WTC11 (cell line): ENCODE measurements at regions not wholly inside any gene's neighbourhood (a gene's known extent, or its start where the extent isn't known, plus 50 kb on each side); places are given as distances from the start of the nearest gene placed in this dataset.

Experiments
- ATAC-seq: fragments of 200-7000 bp; cut with Tn5 transposase; 2 replicates; pipeline ENCODE4 v1.10.0; 2021; ENCODE audit warnings: mild to moderate bottlenecking, moderate library complexity
- CTCF ChIA-PET: fragments of 300-600 bp; sonication (Branson Sonifier 250); formaldehyde crosslinking; loops from one replicate; lab custom pipeline; 2021; ENCODE audit warnings: antibody characterized with exemption; lab: Charles Lee
- POLR2A ChIA-PET: fragments of 350-600 bp; sonication (Branson Sonifier 250); formaldehyde crosslinking; loops from one replicate; lab custom pipeline; 2021; ENCODE audit warnings: antibody characterized with exemption; lab: Charles Lee
- DNase-seq: peaks from one replicate; pipeline ENCODE4 v3.0.0; 2021; ENCODE audit warnings: low spot score
- H3K27ac Mint-ChIP-seq: 2 replicates; pipeline ENCODE4 v1.8.0; 2021; ENCODE audit warnings: mixed read lengths
- H3K27me3 Mint-ChIP-seq: 2 replicates; pipeline ENCODE4 v1.8.0; 2021; ENCODE audit warnings: low read depth, mild to moderate bottlenecking, moderate library complexity, mixed read lengths
- H3K36me3 Mint-ChIP-seq: 2 replicates; pipeline ENCODE4 v1.8.0; 2021; ENCODE audit warnings: mixed read lengths
- H3K4me1 Mint-ChIP-seq: 2 replicates; pipeline ENCODE4 v1.8.0; 2022; ENCODE audit warnings: mixed read lengths
- H3K4me3 Mint-ChIP-seq: 2 replicates; pipeline ENCODE4 v1.8.0; 2021; ENCODE audit warnings: mild to moderate bottlenecking, moderate library complexity, mixed read lengths
- H3K9me3 Mint-ChIP-seq: 2 replicates; pipeline ENCODE4 v1.8.0; 2021; ENCODE audit warnings: mixed read lengths
- ATF6 ChIP-seq: sonication (generic); formaldehyde crosslinking; IDR thresholded peaks from 2 replicates; pipeline ENCODE4 v1.8.1; 2023; ENCODE audit warnings: mild to moderate bottlenecking, missing genetic modification reagents
- FOXP4 ChIP-seq: sonication (generic); formaldehyde crosslinking; IDR thresholded peaks from 2 replicates; pipeline ENCODE4 v1.8.0; 2022; ENCODE audit warnings: mild to moderate bottlenecking, missing genetic modification reagents
- GTF2I ChIP-seq: fragments of 250-450 bp; sonication (Bioruptor Pico); conservative IDR thresholded peaks from 2 replicates; pipeline ENCODE4 v1.4.0; 2021; ENCODE audit warnings: mild to moderate bottlenecking
- IRF1 ChIP-seq: sonication (generic); formaldehyde crosslinking; IDR thresholded peaks from 2 replicates; pipeline ENCODE4 v1.8.0; 2023; ENCODE audit warnings: missing genetic modification reagents
- MYBL2 ChIP-seq: sonication (generic); formaldehyde crosslinking; IDR thresholded peaks from 2 replicates; pipeline ENCODE4 v1.8.1; 2023; ENCODE audit warnings: mild to moderate bottlenecking, moderate library complexity, missing genetic modification reagents
- NFYB ChIP-seq: sonication (generic); formaldehyde crosslinking; conservative IDR thresholded peaks from 2 replicates; pipeline ENCODE4 v1.8.0; 2022; ENCODE audit warnings: low read depth, missing genetic modification reagents
- SMAD4 ChIP-seq: sonication (generic); formaldehyde crosslinking; IDR thresholded peaks from 2 replicates; pipeline ENCODE4 v1.8.0; 2022; ENCODE audit warnings: mild to moderate bottlenecking, missing genetic modification reagents
- TEAD1 ChIP-seq: sonication (generic); formaldehyde crosslinking; IDR thresholded peaks from 2 replicates; pipeline ENCODE4 v1.8.0; 2022; ENCODE audit warnings: mild to moderate bottlenecking, missing genetic modification reagents
- ZBTB21 ChIP-seq: sonication (generic); formaldehyde crosslinking; IDR thresholded peaks from 2 replicates; pipeline ENCODE4 v1.8.1; 2023; ENCODE audit warnings: mild to moderate bottlenecking, missing genetic modification reagents, borderline replicate concordance
- ZNF138 ChIP-seq: sonication (generic); formaldehyde crosslinking; conservative IDR thresholded peaks from 2 replicates; pipeline ENCODE4 v1.8.1; 2022; ENCODE audit warnings: mild to moderate bottlenecking, moderate library complexity, missing genetic modification reagents
- ZNF219 ChIP-seq: sonication (generic); formaldehyde crosslinking; IDR thresholded peaks from 2 replicates; pipeline ENCODE4 v1.8.0; 2023; ENCODE audit warnings: missing genetic modification reagents, mild to moderate bottlenecking, borderline replicate concordance
- ZNF232 ChIP-seq: sonication (generic); formaldehyde crosslinking; IDR thresholded peaks from 2 replicates; pipeline ENCODE4 v1.8.0; 2022; ENCODE audit warnings: mild to moderate bottlenecking, missing genetic modification reagents
- TF ChIP-seq, protein P1 (sequence below): fragments of 200-600 bp; IDR thresholded peaks from 2 replicates; pipeline ENCODE4 v1.8.0; 2022; ENCODE audit warnings: antibody characterized with exemption
- TF ChIP-seq, protein P2 (sequence below): sonication (generic); formaldehyde crosslinking; IDR thresholded peaks from 2 replicates; pipeline ENCODE4 v1.8.1; 2022; ENCODE audit warnings: mild to moderate bottlenecking, moderate library complexity, missing genetic modification reagents

DNA sequence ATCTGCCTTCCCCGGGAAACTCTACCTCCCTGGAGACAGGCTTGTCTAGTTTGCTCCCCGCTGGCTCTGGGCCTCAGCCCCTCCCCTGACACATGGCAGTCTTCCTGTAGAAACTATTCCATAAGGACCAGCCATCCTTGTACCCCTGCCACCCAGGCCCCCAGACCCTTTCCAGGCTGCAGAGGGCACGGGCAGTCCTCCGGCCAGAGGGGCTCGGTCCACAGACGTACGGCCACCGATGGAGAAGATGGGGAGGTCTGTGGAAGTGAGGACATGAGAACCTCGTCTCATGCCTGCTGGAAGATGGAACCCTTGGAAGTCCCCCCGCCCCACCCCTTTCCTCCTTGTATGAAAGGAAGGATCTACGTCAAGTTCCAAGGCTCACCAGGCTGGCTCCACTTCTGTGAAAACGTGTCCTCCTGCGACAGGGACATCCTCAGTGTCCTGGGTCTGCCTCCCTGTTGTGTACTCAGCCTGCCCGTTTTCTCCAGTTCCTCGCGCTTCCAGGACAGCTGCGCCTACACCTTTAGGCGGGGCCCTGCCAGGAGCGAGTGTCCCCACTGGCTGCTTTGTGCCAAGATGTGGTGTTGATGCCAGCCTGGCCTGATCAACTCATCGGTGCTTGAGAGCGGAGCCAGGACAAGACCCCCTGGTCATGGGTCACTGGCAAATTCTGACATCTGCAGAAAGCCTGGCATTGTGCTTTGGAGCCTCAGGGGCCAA, 414.9 kb downstream of the GLRX3 start:
- POLR2A ChIA-PET, result no interaction called here
- H3K4me3 Mint-ChIP-seq, result no peak overlapping the region
- H3K9me3 Mint-ChIP-seq, result peaks cover 84% of the 10 kb centered on the region
- H3K27ac Mint-ChIP-seq, result no peak overlapping the region
- ATAC-seq, result no peak
- no peak for DNase-seq
- peaks cover 77% of the 10 kb centered on the region for H3K36me3 Mint-ChIP-seq
- peaks cover 16% of the 10 kb centered on the region for H3K27me3 Mint-ChIP-seq
- CTCF ChIA-PET, result no interaction called here
- no peak for TF ChIP-seq IRF1 (CRISPR knock-in tag)
- no peak for TF ChIP-seq FOXP4 (CRISPR knock-in tag)
- no peak for TF ChIP-seq NFYB (CRISPR knock-in tag)
- TF ChIP-seq MYBL2 (CRISPR knock-in tag), result no peak
- TF ChIP-seq, protein P1, sequence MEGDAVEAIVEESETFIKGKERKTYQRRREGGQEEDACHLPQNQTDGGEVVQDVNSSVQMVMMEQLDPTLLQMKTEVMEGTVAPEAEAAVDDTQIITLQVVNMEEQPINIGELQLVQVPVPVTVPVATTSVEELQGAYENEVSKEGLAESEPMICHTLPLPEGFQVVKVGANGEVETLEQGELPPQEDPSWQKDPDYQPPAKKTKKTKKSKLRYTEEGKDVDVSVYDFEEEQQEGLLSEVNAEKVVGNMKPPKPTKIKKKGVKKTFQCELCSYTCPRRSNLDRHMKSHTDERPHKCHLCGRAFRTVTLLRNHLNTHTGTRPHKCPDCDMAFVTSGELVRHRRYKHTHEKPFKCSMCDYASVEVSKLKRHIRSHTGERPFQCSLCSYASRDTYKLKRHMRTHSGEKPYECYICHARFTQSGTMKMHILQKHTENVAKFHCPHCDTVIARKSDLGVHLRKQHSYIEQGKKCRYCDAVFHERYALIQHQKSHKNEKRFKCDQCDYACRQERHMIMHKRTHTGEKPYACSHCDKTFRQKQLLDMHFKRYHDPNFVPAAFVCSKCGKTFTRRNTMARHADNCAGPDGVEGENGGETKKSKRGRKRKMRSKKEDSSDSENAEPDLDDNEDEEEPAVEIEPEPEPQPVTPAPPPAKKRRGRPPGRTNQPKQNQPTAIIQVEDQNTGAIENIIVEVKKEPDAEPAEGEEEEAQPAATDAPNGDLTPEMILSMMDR, result no peak
- TF ChIP-seq GTF2I (CRISPR knock-in tag), result no peak
- TF ChIP-seq SMAD4, result no peak
- no peak for TF ChIP-seq TEAD1 (CRISPR knock-in tag)
- TF ChIP-seq, all 79 proteins: peak for 0
- H3K4me1 Mint-ChIP-seq, result no peaks in the 10 kb centered on the region

- CTCF ChIA-PET, result no interaction called here
- DNase-seq (no peak), ATAC-seq (no peak)
- POLR2A ChIA-PET, result no interaction called here
- peaks cover 81% of the 10 kb centered on the region for H3K36me3 Mint-ChIP-seq
- peaks cover 20% of the 10 kb centered on the region for H3K27me3 Mint-ChIP-seq
- no peaks in the 10 kb centered on the region for H3K4me1 Mint-ChIP-seq
- no peak overlapping the region for H3K4me3 Mint-ChIP-seq
- TF ChIP-seq ZNF219, result no peak
- TF ChIP-seq, protein P1, result no peak
- TF ChIP-seq, protein P2, sequence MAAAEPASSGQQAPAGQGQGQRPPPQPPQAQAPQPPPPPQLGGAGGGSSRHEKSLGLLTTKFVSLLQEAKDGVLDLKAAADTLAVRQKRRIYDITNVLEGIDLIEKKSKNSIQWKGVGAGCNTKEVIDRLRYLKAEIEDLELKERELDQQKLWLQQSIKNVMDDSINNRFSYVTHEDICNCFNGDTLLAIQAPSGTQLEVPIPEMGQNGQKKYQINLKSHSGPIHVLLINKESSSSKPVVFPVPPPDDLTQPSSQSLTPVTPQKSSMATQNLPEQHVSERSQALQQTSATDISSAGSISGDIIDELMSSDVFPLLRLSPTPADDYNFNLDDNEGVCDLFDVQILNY (CRISPR knock-in tag), result no peak
- no peak for TF ChIP-seq ATF6
- TF ChIP-seq ZBTB21 (CRISPR knock-in tag), result no peak
- no peak for TF ChIP-seq ZNF232 (CRISPR knock-in tag)
- TF ChIP-seq ZNF138 (CRISPR knock-in tag), result no peak
- peaks cover 84% of the 10 kb centered on the region for H3K9me3 Mint-ChIP-seq
- no peak overlapping the region for H3K27ac Mint-ChIP-seq
These were observed 415.5 kb downstream of the GLRX3 start for GRCh38 chr10:130551676-130552075.
